NCI-H524 (cell line): ENCODE measurements at regions not wholly inside any gene's neighbourhood (a gene's known extent, or its start where the extent isn't known, plus 50 kb on each side); places are given as distances from the start of the nearest gene placed in this dataset.
"Not testable (repeated sequence)": the region's sequence is repeated elsewhere in the genome, so short reads cannot be mapped to it uniquely, and the experiment has no call there.

Experiments used
- DNase-seq, 2 experiments: peaks; one replicate each; lab custom pipeline; 2025; lab: John Stamatoyannopoulos, UW

GRCh38 chr7:115558161-115558560 lies 472.4 kb downstream of the TFEC start:
- DNase-seq, result no peak

- DNase-seq, result not testable (repeated sequence)
Measured at GRCh38 chr7:115557296-115557695, 473.3 kb downstream of the TFEC start.

- peak; percentile 91 to 97 for DNase-seq
Measured at GRCh38 chr7:115552766-115553165, 477.8 kb downstream of the TFEC start.

- DNase-seq, result no peak
Measured at GRCh38 chr7:115549910-115550309, 480.7 kb downstream of the TFEC start.

GRCh38 chr7:115548756-115549155 lies 481.8 kb downstream of the TFEC start:
- no peak for DNase-seq

- no peak for DNase-seq
Measured at GRCh38 chr7:115546790-115547189, 483.8 kb downstream of the TFEC start.

- no peak for DNase-seq
Measured at GRCh38 chr7:115533785-115534184, 496.8 kb downstream of the TFEC start.

GRCh38 chr7:115526278-115526677 lies 504.3 kb downstream of the TFEC start:
- no peak for DNase-seq

- no peak for DNase-seq
Measured at GRCh38 chr7:115522174-115522573, 508.4 kb downstream of the TFEC start.

- DNase-seq, result no peak
Measured at GRCh38 chr7:115516341-115516740, 514.2 kb downstream of the TFEC start.

GRCh38 chr7:115511330-115511729 lies 519.2 kb downstream of the TFEC start:
- DNase-seq, result peak; percentile 11 to 55

- DNase-seq, result no peak
Measured at GRCh38 chr7:115505136-115505535, 525.4 kb downstream of the TFEC start.

- no peak for DNase-seq
Measured at GRCh38 chr7:115499956-115500355, 530.6 kb downstream of the TFEC start.

- DNase-seq, result no peak
Measured at GRCh38 chr7:115496006-115496405, 534.6 kb downstream of the TFEC start.

GRCh38 chr7:115494529-115495147 lies 535.9 kb downstream of the TFEC start:
- no peak for DNase-seq

- no peak for DNase-seq
Measured at GRCh38 chr7:115493381-115493780, 537.2 kb downstream of the TFEC start.

GRCh38 chr7:115491744-115492380 lies 538.7 kb downstream of the TFEC start:
- no peak for DNase-seq

- DNase-seq, result no peak
Measured at GRCh38 chr7:115479448-115479847, 551.1 kb downstream of the TFEC start.

GRCh38 chr7:115478426-115478825 lies 552.1 kb downstream of the TFEC start:
- DNase-seq, result no peak

- DNase-seq, result peak in 1 of 2 experiments; percentile 18
Measured at GRCh38 chr7:115477193-115477651, 553.3 kb downstream of the TFEC start.

GRCh38 chr7:115476671-115477181 lies 553.8 kb downstream of the TFEC start:
- DNase-seq, result peak; percentile 29 to 60

- peak in 1 of 2 experiments; percentile 46 for DNase-seq
Measured at GRCh38 chr7:115475761-115476385, 554.0 kb downstream of the MDFIC start.

GRCh38 chr7:115475206-115475605 lies 553.3 kb downstream of the MDFIC start:
- no peak for DNase-seq
